GM10266 (cell line): ENCODE measurements at regions not wholly inside any gene's neighbourhood (a gene's known extent, or its start where the extent isn't known, plus 50 kb on each side); places are given as distances from the start of the nearest gene placed in this dataset.

Experiments used
- DNase-seq: peaks from one replicate; pipeline ENCODE4 v3.0.0; 2012; ENCODE audit errors: extremely low spot score
- TF ChIP-seq, protein P1 (sequence below): IDR thresholded peaks from 2 replicates; pipeline ENCODE4 v1.5.1; 2012; ENCODE audit warnings: mild to moderate bottlenecking, low read depth; ENCODE audit not compliant: control insufficient read depth, insufficient read depth; ENCODE audit errors: missing control alignments

DNA sequence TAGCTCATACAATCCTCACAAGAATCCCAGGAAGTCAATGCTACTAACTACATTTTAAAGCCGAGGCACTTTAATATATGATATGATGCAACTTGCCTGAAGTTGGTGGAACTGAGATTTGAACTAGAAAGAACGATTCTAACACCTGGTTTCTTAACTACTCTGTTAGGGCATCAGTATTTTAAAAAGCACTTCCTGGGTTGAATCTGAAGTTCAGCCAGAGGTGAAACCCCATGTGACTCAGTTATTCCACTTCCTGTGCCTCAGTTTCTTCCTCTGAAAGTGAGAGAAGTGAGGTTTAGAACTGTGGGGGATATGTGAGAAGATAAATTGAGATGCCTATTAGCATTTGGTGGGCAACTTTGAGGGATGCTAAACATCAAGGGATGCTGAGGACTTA is 129.4 kb upstream of the ANKFN1 start:
- TF ChIP-seq, protein P1, sequence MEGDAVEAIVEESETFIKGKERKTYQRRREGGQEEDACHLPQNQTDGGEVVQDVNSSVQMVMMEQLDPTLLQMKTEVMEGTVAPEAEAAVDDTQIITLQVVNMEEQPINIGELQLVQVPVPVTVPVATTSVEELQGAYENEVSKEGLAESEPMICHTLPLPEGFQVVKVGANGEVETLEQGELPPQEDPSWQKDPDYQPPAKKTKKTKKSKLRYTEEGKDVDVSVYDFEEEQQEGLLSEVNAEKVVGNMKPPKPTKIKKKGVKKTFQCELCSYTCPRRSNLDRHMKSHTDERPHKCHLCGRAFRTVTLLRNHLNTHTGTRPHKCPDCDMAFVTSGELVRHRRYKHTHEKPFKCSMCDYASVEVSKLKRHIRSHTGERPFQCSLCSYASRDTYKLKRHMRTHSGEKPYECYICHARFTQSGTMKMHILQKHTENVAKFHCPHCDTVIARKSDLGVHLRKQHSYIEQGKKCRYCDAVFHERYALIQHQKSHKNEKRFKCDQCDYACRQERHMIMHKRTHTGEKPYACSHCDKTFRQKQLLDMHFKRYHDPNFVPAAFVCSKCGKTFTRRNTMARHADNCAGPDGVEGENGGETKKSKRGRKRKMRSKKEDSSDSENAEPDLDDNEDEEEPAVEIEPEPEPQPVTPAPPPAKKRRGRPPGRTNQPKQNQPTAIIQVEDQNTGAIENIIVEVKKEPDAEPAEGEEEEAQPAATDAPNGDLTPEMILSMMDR, result no peak
- DNase-seq, result no peak

DNA sequence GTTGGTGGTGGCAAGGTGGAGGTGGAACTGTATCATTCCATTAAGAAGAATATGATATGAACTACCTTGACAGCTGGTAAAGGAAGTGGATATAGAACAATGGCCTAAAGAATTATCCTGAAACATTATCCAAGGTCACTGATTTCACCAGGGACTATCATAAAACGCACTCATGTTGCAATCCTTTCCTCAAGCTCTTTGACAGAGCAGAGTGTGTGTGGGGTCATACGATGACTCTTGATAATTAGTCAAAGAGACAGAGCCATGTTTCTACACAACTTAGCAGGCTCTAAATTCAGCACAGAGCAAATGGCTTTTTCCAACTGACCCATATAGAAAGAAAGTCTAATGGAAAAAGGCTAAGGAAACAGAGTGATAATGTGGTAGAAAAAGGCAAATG is 126.4 kb upstream of the ANKFN1 start:
- TF ChIP-seq, protein P1, result no peak
- no peak for DNase-seq

- DNase-seq, result no peak
- TF ChIP-seq, protein P1, result no peak
These were observed 124.4 kb upstream of the ANKFN1 start for GRCh38 chr17:56028837-56029236.

GRCh38 chr17:56030009-56030624 is 123.2 kb upstream of the ANKFN1 start:
- DNase-seq, result no peak

GRCh38 chr17:56031636-56032035 is 121.6 kb upstream of the ANKFN1 start:
- DNase-seq, result no peak

More at GRCh38 chr17:56030009-56030624, 123.2 kb upstream of the ANKFN1 start:
- TF ChIP-seq, protein P1, result no peak

DNA sequence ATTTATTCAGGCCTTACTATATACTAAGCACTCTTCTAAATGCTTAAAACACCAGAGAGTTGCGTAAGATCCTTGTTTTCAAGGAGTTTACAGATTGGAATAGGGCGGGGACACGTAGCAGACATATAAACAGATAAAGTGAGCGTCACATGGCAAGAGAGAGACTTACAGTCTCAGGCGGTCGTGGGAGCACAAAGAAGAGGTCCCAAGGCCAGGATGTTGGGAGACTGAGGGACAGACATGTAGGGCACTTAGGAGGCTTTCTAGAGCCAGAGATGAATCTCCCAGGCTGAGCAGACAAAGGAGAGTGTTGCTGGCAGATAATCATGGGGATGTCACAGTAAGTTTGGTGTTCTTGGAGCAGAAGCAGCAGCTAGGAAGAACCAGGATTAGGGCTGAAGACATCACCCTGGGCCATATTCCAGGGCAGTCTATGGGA is 119.1 kb upstream of the ANKFN1 start:
- DNase-seq, result no peak

More at GRCh38 chr17:56031636-56032035, 121.6 kb upstream of the ANKFN1 start:
- TF ChIP-seq, protein P1, result no peak

DNA sequence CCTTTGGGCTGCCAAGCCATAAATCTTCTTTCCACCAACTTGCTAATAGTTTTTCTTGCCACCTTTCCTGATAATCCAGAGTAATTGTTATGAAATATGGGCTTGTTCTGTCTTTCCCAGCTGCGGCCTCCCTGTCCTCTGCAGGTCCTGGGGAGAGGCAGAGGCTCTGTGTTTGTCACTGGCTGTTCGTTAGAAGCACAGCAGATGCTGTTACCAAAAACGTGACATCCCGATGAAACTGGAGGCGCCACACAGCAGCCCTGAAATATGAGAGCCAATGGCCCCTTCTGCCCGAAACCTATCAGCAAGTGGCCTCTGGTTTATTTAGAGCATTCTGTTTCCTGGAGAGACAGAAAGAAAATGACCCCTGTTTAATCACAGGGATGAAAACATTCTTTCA is 115.1 kb upstream of the ANKFN1 start:
- no peak for DNase-seq
- TF ChIP-seq, protein P1, result no peak

More for the DNA sequence above, 119.1 kb upstream of the ANKFN1 start:
- TF ChIP-seq, protein P1, result no peak
